Stimulated activated CD8-positive, alpha-beta memory T cell treated with anti-CD3 and anti-CD28 coated beads, Interleukin-15, amount 100 ng/mL, for 4 hours (primary cell): ENCODE measurements at regions not wholly inside any gene's neighbourhood (a gene's known extent, or its start where the extent isn't known, plus 50 kb on each side); places are given as distances from the start of the nearest gene placed in this dataset.
"Not testable (repeated sequence)": the region's sequence is repeated elsewhere in the genome, so short reads cannot be mapped to it uniquely, and the experiment has no call there.

Experiments
- DNase-seq, 2 donors: peaks; one replicate each; pipeline ENCODE4 v3.0.0-alpha.2; 2020; ENCODE audit warnings: low read depth in 2 of 2

DNA sequence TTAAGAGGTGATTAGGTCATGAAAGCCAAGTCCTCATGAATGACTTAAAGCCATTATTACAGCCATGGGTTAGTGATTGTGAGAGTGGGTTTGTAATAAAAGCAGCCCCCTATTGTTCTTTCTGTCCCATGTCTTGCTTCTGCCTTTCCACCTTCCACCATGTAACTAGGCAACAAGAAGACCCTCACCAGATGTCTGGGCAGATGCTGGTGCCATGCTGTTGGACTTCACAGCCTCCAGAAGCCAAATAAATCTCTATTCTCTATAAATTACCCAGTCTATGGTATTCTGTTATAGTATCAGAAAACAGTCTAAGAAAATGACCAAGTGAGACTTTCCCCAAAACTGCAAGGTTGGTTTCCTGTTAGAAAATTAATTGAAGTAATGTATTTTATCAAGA lies 460.3 kb upstream of the ADARB2 start:
- DNase-seq: no peak

DNA sequence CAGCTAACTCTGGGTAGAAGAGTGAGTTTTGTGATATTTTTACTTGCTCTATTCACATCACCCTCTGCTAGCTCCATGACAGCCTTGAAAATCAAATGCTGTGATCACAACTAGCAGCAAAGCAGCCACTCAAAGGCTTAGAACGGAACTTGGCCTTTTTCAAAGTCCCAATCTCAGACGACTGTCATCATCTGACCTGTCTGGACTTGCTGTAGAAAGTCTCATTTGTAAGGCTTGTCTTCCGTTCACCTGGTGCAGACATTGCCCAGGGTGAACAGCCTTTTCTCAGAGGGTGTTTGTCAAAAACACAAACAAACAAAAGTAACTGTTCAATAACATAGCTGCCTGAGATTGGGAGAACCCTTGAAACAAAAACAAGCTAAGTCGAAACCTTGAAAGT lies 458.9 kb upstream of the ADARB2 start:
- DNase-seq: no peak

DNA sequence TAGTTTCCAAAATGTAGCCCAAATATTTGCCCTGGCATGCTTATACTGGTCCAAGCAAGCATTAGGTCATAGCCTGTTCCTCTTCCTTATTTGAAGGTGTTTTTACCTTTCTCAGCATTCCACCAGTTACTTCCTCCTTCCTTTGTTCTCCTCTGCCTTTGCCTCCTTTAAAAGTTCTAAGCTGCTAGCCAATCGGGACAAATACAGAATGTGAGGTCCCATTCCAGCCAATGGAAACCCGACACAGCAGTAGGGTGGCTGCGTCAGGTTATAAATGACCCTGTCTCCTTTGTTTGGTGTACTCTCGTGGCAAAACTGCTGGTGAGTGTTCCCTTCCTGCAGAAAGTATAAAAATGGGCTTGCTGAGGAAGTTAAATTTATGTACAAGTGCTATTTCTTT lies 452.0 kb upstream of the ADARB2 start:
- not testable (repeated sequence) for DNase-seq

DNA sequence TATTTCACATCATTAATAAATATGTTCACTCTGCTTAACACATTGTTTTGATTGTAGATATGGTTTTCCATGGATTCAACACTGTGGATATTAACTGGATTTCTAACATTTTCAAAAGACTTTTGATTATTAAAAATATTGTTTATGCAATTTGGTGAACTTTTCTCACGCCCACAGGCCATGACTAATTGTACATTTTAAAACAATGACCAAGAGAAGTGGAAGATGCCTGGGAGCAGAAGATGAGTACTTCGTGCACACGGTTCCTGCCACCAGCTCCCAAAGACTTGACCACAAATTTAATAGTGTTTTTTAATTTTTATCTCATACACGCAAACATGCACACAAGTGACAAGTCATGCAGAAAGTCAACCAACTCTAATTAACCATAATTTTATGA lies 451.0 kb upstream of the ADARB2 start:
- no peak for DNase-seq

DNA sequence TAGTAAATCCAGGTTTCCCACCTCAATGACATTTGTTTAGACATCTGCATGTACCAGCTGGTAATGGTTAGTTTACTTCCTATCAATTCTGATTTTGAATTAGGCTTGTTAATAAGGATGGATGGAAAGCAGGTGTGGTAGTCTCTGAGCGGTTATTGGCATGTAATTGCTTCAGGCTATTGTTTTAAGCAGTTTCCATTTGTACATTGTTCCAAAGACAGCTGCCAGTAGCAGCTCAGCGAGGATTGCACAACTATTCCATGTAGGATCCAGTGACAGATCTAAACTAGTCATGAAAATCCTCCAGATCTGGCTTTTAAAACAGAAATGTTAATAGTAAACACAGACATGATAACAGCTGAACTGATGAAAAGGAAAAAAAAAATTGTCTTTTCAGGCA lies 436.0 kb upstream of the ADARB2 start:
- no peak for DNase-seq

DNA sequence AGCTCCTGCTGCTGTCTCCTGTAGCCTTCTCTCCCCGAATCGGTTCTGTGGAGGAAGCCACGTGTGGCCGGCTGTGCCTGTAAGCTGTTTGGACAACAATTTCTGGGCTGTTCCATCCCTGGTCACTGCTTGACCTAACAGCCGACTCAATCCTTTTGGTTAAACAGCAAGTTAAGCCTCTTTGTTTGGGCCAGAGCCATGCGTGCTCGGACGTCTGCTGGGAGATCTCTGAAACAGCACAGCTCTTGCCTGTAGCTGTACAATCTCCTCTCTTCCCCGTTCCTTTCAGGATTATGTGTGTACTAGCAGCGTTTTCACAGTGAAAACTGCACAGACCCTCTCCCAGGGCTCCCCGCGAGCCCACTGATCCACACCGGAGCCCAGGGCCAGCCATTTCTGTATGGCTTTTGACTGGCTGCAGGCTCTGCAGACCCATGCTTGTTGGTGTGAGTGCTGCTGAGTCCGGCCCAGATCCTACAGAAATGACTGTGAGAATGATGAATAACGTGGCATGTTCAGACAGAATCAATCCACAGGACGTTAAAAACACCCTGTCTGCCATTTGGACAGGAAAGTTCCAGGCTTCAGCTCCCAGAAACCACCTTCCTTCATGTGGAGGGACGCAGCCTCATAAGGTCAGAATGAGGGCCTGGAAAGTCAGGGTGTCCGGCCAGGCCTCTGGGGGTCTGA lies 428.6 kb upstream of the ADARB2 start:
- no peak for DNase-seq

DNA sequence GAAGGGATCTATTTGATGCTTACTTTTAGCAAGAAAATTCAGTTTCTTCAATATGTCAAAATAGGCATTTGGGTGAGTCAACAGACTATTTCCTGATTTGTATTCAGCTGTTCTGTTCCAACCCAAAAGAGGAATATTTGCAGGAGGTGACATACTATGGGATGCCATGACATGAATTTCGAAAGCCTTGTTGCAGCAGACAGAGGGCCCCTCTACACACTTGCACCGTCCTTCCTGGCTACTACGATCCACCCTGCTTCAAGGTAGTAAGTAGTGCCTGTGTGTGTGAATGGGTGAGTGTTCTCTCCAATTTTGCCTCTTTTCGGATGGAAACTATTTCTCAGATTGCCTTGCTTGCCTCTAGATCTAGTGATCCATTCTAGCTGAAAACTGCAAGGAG lies 413.0 kb upstream of the ADARB2 start:
- no peak for DNase-seq

DNA sequence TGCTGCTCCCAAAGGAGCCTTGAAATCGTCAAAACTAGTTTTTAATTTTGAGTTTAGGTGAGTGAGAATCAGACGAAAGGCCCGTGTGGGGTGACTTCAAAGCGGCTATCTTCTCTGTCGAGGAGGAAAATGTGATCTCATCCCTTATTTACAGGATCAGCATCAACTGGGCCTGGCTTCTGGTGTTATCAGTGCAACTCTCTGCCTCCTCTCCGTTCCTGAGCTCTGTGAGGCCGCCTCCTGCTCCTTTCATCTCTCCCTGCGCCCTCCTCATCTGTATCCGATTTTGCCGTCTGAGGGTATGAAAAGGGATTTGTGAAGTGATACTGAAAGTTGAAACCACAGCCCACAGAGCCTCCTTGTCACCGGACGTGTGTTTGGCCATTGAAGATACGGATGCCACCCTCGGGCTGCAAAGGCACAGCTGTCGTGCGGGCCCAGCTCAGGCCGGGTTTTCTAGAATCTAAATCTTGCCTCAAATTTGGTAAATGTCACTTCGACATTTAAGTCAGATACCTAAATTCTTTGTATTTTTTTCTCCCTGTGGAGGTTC lies 408.7 kb upstream of the ADARB2 start:
- no peak for DNase-seq

DNA sequence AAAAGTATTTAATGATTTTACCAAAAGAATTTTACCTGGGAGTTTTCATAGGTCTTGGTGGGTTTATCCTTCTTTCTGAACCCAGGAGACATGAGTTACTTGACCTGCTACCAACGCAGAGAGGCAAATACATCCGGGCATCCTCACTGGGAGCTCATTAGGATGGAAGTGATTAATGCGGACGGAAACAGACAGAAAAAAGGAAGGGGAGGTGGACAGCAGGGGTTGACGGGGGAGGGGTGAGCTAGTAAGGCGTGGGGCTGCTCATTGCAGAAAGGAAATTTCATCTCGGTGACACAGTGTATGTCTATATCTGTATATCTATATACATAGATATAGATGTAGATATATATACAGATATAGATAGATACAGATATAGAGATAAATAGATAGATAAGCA lies 408.2 kb upstream of the ADARB2 start:
- no peak for DNase-seq

DNA sequence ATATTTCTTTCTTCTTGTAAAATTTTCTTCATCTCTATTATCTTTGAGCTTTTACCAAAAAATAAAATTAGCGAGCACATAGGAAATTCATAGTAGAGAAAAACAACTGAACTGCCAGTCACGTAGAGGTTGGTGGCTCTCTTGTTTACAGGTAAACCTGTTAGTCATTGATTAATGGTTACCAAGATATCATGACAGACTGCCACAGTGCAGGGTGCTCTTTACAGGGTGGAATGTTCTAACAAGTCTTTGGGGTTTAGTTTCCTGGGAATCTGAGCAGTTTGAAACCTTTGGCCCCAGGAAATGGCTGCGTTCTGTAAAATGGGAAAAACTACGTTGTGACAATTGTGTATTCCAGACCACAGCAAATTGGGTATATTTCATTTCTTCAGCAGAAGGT lies 407.3 kb upstream of the ADARB2 start:
- no peak for DNase-seq

DNA sequence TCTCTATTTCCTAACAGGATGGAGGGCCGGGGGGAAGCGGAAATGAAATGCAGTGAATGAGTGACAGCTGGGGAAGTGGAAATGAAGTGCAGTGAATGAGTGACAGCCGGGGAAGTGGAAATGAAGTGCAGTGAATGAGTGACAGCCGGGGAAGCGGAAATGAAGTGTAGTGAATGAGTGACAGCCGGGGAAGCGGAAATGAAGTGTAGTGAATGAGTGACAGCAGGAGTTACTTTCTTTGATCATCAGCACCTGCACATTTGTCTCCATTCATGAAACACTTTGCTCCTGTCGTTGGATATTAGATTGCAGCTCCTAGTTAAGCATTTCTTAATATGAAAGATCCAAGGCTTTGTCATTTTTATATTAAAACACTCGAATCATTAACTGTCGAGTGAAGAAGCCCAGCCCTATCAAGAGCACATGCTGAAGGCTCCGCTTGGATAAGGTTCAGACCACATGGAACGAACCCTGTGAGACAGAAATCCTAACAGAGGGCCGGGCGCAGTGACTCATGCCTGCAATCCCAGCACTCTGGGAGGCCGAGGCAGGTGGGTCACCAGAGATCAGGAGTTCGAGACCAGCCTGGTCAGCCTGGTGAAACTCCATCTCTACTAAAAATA lies 406.0 kb upstream of the ADARB2 start:
- no peak for DNase-seq

DNA sequence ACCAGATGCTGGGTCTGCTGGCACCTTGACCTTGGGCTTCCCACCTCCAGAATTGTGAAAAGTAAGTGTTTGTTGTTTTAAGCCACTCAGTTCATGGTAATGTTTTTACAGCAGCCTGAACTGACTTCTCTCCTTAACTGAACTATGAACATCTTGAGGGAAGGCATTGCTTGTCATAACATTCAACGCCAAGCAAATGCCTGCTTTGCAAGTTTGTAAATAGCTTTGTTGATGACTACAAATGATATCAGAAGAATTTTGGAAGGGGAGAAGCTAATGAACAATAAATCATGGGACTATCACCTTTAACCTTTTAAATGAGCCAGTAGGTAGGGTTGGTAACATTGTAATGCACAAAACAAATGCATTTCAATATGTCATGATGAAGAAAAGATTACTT lies 402.4 kb upstream of the ADARB2 start:
- no peak for DNase-seq

DNA sequence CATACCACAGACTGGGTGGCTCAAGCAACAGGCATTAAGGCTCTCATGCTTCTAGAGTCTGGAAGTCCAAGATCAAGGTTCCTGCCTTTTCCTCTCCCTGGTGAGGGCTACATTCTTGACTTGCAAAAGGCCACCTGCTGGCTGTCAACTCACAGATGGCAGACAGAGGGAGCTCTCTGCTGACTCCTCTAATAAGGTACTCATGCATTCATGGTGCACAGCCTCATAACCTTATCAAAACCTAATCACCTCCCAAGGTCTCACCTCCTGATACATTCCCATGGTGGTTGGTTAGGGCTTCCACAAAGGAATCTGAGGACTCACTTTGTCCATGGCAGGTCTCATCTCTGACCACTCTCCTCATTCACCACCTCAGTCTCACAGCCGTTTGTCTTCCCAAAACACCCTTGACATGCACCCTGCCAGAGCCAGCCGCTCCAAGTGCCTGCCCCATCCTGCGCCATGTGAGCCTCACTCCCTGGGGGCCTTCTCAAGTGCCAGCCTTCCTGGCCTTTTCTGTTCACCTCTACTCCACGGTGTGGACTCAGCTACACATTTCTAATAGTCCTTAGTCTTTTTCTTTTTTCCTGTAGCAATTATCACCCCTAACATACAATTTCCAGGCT lies 400.3 kb upstream of the ADARB2 start:
- DNase-seq: no peak

DNA sequence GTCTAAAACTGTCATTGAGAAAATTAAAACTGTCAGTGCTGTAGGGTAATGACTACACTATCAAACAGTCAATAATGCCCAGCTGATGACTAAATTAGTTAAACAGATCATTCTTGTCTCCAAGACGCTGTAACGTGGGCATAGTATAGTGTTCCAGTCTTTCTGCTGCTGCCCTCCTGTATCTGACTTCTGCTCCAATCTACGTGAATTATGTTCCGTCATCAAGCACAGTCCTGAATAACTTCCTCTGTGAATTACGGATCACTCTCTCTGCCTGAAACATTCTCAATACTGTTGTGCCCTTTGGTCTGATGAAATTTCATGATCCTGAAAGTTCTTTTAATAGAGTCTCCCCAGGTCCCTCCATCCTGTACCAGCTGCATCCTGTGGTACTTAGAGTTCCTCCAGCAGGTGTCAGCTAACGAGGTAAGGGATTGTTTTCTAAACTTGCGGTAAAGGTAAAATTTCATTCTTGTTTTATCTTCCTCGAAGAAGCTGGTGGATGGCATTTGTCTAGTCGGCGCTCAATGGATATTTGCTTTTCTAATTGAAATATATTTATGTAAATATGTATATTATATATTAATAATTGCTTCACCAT lies 393.5 kb upstream of the ADARB2 start:
- DNase-seq: no peak

DNA sequence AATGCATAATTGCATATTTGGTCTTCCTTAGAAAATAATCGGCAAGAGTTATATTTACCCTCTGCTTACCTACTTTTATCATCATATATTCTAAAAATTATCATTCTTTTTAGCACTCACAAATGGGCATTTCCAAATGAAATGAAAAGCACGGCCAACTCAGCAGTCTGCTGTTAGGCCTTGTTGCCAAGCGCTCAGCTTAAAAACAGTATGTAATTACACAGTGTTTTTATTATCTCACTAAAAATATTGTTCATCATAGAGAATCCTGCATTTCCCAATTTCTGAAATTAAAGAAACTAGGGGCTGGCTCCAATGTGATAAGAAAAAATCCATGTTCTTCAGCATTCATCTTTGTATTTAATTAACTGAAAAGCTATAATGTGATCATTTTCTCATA lies 391.7 kb upstream of the ADARB2 start:
- DNase-seq: no peak

DNA sequence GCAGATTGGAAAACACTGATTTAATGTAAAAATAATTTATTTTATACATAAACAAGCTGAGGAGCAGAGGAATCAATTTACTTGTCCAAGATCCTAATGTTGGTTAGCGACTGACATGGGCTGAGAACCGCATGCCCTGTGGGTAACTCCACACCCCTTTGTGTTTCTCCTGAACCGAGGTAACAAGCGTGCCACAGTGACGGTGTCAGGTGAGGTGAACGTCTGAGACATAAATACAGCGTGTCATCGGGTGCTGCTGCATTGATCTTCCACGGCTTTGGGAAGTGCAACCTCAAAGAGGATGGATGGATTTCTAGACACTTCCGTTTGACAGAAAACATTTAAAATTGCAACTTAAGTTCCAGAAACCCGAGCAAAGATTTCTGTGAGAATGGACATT lies 386.8 kb upstream of the ADARB2 start:
- no peak for DNase-seq

DNA sequence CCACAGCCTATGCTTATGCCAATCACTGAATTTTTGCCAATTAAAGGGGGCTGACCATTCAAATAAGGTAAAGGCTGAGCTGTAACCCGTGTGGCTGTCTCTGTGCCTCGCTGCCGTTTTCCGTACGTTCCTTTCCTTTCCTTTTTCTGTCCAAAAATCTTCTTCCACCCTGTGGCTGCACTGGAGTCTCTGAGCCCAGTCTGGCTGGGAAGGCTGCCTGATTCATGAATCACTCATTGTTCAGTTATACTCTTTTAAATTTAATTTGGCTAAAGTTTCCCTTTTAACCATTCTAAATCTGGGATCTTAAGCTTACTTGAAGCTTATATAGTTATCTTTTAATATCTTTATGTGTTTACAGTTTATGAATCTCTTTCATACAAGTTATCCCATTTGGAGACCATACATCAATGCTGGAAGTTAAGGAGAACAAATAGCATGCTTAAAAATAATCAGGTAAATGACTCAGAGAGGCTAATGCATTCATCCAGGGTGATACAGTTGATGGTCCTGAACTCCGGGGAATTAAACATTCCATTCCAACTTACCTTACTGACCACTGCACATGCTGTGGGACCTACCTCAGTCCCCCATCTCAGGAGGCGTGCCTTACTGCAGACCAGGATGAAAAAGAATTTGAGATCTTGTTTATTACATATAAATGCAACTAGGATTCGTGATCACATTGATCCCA lies 385.3 kb upstream of the ADARB2 start:
- DNase-seq: no peak

DNA sequence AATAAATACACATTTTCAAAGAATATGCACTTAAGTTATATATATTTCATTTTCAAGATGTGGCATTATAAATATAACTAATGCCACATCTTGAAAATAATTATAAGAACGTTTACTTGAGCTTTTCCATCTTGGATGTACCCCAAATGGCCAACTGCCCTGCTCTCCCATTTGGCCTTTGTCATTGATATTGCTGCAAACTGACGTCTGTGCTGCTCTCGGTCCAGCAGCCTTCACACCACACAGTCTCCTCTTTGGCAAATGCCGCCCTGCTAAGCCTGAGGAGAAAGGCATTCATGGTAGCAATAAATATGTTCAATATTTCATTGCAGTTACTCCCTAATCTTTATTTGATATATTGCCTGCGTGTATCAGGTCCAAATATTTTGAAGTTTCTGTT lies 384.6 kb upstream of the ADARB2 start:
- DNase-seq: no peak

DNA sequence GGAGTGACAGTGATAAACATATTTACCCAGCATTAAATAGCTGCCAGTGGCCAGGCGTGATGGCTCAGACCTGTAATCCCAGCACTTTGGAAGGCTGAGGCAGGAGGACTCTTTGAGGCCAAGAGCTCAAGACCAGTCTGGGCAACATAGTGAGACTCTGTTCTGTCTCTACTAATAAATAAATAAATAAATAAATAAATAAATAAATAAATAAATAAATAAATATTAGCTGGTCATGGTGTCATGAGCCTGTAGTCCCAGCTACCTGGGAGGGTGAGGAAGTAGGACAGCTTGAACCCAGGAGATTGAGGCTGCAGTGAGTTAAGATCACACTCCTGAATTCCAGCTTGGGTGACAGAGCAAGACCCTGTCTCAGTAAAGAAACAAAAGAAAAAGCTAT lies 384.0 kb upstream of the ADARB2 start:
- no peak for DNase-seq

DNA sequence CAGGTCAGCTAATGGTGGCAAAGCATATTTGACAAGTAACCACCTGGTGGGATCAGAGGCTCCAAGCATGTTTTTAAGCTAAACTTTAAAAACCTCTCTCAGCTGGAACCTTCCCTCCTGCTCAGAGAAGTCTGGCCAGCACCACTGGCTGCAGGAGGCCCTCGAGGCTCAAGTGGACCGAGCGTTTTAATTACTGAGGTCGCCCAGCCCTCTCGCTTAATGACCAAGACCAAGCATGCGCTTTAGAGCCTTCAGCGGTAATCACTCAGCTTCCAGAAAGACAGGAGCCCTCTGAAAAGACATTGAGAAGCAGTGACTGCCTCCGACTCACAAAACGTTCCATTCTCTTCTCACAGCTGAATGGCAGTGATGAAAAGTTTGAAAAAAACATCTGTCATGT lies 383.4 kb upstream of the ADARB2 start:
- DNase-seq: no peak

DNA sequence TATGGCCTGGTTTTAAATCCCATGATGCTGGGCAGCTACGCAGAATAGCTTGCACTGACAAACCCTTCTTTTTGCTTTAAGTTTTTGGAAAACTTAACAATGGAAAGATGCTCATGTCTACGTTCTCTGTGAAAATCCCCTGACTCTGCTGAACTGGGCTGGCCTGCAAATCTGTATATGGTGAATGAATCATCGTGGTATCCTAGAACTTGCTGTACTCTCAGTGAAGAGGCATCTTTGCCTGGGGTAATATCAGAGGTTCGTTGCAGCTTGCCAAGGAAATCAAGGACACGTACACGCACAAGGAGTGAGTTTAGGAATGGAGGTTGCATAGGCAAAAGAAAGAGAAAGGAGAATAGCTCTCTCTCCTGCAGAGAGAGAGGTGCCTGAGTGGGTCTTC lies 382.0 kb upstream of the ADARB2 start:
- no peak for DNase-seq

DNA sequence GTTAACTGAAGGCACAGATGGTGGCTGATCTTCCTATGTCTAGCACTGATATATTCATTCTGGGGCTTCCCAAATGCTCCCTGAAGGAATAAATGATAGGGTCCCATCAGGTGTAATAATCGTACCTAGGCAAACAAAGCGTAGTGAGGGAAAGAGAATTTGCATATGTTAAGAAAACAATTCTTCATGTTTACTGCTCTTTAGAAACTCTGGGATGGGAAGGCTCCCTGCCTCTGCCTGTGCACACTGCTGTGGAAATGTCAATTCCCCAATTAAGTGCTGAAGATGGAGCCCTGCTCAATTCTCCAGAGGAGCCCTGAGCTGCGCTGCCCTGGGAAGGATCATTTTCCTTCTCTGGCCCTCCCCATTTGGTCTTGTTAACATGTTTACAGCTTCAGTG lies 380.9 kb upstream of the ADARB2 start:
- DNase-seq: no peak
